Testis (tissue), 2 donors: ENCODE measurements at regions not wholly inside any gene's neighbourhood (a gene's known extent, or its start where the extent isn't known, plus 50 kb on each side); places are given as distances from the start of the nearest gene placed in this dataset.

Experiments used
- DNase-seq: peaks from one replicate; pipeline ENCODE4 v3.0.0-alpha.2; 2019
- H3K27ac ChIP-seq, 2 donors: fragments of 200-600 bp; sonication (generic); one replicate each; pipeline ENCODE4 v1.5.1; 2019
- H3K27me3 ChIP-seq: fragments of 200-600 bp; sonication (generic); one replicate; pipeline ENCODE4 v1.5.1; 2019
- H3K36me3 ChIP-seq: fragments of 200-600 bp; sonication (generic); one replicate; pipeline ENCODE4 v1.5.1; 2017; ENCODE audit warnings: low read depth; ENCODE audit errors: missing control alignments
- H3K4me1 ChIP-seq: fragments of 200-600 bp; sonication (generic); one replicate; pipeline ENCODE4 v1.5.1; 2019
- H3K4me3 ChIP-seq, 2 donors: fragments of 200-600 bp; sonication (generic); one replicate each; pipeline ENCODE4 v1.5.1; 2017 to 2019
- H3K9me3 ChIP-seq: fragments of 200-600 bp; sonication (generic); one replicate; pipeline ENCODE4 v1.5.1; 2017
- POLR2A ChIP-seq: fragments of 450-650 bp; IDR thresholded peaks from one replicate; pipeline ENCODE4 v1.6.1; 2017; ENCODE audit warnings: antibody characterized with exemption, mild to moderate bottlenecking, moderate library complexity
- WGBS, 2 donors: methylation state at CpG; one replicate each; pipeline ENCODE4 v1.1.5; 2018; 5-methylcytosine and 5-hydroxymethylcytosine counted together
- intact Hi-C: fragments of 100-400 bp; cut with DNase I; formaldehyde crosslinking; loops from one replicate; pipeline ENCODE4 v1.15.1; 2023; ENCODE audit warnings: low total_unique reads
- TF ChIP-seq, protein P1 (sequence below), 3 experiments: fragments of 450-650 bp in 2 of 3; fragments of 200-600 bp in 1 of 3; sonication (generic) in 1 of 3; IDR thresholded peaks; one replicate each; pipeline ENCODE4 v1.5.1; 2016 to 2019; ENCODE audit warnings: antibody characterized with exemption in 3 of 3, mild to moderate bottlenecking in 2 of 3, moderate library complexity in 1 of 3

DNA sequence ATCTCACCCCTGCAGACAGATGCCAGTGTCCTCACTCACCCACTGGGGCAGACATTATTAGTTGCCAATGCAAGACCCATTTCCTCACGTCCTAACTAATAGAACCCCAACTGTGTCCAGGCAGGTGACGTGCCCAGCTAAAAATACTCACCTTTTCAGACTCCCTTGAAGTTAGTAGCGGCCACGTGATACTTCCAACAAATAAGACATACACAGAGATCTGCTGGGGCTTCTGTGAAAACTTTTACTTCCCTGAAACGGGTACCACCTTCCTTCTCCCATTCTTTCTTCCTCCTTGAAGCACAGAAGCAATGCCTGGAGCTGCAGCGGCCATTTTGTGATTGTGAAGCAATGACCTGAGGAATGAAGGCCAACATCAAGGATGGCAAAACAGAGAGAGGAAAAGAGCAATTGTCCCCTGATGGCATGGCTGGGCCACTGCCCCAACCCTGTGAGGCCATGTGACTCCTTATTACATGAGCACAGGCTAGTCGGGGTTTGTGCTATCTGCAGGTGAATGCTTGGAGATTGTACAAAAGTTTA, 74.4 kb upstream of the TMPRSS2 start:
- WGBS, 2 donors, result 82 to 92% methylated on average over 7 of the region's 7 CpGs
- Histone ChIP-seq H3K36me3 (no peaks in the 10 kb centered on the region), H3K27ac (no peak overlapping the region), H3K4me1 (no peaks in the 10 kb centered on the region), H3K27me3 (no peaks in the 10 kb centered on the region), H3K9me3 (no peaks in the 10 kb centered on the region), H3K4me3 (no peak overlapping the region)
- TF ChIP-seq POLR2A, result no peak
- TF ChIP-seq, protein P1, sequence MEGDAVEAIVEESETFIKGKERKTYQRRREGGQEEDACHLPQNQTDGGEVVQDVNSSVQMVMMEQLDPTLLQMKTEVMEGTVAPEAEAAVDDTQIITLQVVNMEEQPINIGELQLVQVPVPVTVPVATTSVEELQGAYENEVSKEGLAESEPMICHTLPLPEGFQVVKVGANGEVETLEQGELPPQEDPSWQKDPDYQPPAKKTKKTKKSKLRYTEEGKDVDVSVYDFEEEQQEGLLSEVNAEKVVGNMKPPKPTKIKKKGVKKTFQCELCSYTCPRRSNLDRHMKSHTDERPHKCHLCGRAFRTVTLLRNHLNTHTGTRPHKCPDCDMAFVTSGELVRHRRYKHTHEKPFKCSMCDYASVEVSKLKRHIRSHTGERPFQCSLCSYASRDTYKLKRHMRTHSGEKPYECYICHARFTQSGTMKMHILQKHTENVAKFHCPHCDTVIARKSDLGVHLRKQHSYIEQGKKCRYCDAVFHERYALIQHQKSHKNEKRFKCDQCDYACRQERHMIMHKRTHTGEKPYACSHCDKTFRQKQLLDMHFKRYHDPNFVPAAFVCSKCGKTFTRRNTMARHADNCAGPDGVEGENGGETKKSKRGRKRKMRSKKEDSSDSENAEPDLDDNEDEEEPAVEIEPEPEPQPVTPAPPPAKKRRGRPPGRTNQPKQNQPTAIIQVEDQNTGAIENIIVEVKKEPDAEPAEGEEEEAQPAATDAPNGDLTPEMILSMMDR (IDR thresholded peaks at IDR 0.05), result no peak
- no peak for DNase-seq
- intact Hi-C loops, result no loop called here

DNA sequence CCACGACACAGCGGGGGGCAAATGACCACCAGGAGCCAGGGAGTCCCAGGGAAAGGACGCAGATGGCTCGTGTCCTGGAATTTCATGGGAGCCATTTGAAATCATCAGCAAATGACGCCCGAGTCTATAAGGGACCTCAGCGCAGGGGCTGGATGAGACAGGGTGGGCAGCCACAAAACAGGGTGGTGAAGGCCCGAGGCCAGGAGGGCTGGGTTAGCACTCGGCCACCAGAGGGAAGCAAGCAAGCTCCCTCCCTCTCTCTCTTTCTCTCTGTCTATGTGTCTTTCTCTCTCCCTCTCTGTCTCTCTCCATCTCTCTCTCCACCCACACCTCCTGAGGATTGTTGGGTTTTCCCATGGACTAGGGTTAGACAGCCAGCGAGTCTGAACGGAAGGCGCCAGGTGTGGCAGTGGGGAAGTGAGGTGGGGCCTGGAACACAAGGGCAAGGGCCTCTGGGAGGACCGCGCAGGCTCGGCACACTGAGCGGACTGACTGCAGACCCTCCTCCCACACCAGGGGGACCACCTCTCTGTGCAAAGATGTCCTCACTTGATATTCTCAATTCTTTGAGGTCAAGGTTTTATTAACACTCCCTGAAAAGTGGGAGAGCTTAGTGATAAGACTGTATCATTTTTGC, 73.8 kb upstream of the TMPRSS2 start:
- H3K4me3 ChIP-seq, result no peak overlapping the region
- 86 to 90% methylated on average over 16 of the region's 16 CpGs for WGBS, 2 donors

DNA sequence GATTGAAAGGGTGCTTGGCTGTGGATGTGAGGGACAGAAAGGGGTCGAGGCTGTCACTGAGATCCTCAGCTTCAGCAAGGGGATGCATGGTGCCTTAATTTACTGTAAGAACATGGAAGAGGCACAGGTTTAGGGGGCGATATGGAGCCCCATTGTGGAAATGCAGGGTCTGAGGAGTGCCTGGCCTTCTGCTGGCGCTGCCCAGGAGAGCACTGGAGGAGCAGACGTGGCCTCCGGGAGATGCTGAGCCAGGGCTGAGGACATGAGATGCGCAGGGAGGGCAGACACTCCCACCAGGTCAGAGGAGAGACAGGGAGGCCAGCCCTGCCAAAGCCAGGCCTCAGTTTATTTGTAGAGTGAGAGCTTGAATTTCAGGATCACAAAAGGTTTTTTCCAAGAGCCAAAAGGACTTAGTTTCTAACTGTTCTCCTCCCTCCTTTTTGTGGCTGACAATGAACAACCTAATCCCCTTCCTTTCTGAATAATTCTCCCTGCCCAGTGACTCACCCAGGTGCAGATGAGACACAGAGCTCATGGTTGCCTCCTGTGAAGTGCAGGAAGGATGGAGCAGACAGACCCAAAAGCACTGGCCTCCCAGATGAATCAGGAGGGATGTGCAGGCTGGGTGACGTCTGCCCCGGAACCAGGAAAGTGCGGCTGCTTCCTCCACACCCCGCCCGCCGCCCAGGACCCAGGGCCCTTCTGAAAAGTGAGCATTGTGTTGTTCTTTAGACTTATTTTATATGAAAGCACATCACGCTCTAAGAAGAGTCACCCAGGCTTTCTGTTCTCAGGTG, 73.0 kb upstream of the TMPRSS2 start:
- 76 to 84% methylated on average over 13 of the region's 13 CpGs for WGBS, 2 donors
- DNase-seq, result no peak
- Histone ChIP-seq H3K36me3 (no peaks in the 10 kb centered on the region), H3K9me3 (no peaks in the 10 kb centered on the region), H3K4me3 (no peak overlapping the region), H3K27ac (no peak overlapping the region), H3K27me3 (no peaks in the 10 kb centered on the region), H3K4me1 (no peaks in the 10 kb centered on the region)
- intact Hi-C loops, result no loop called here
- TF ChIP-seq POLR2A, result no peak
- TF ChIP-seq, protein P1 (IDR thresholded peaks at IDR 0.05), result no peak

More for the DNA sequence above, 73.8 kb upstream of the TMPRSS2 start:
- Histone ChIP-seq H3K9me3 (no peaks in the 10 kb centered on the region), H3K4me1 (no peaks in the 10 kb centered on the region), H3K36me3 (no peaks in the 10 kb centered on the region), H3K27me3 (no peaks in the 10 kb centered on the region), H3K27ac (no peak overlapping the region)
- intact Hi-C loops, result no loop called here
- no peak for DNase-seq
- no peak for TF ChIP-seq POLR2A
- TF ChIP-seq, protein P1 (IDR thresholded peaks at IDR 0.05), result no peak

DNA sequence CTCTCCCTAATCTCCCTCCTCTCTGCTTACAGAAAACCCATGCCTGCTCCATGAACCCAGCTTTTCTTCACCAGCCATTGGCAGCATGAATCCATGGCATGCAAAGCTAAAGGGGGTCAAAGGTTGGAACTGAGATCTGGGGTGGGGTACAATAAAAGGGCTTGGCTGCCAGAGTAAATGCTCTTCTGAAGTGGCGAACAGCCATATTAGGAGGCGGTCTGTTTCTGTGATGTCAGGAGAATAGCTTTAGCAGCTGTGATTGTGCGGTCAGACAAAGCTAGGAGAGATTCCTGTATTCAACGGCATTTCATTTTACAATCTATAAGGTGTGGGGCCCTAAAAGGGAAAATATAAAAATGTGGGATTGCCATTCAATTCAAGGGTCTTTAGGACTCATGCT, 71.7 kb upstream of the TMPRSS2 start:
- Histone ChIP-seq H3K36me3 (no peaks in the 10 kb centered on the region), H3K4me3 (no peak overlapping the region), H3K27ac (no peak overlapping the region), H3K9me3 (no peaks in the 10 kb centered on the region), H3K4me1 (no peaks in the 10 kb centered on the region), H3K27me3 (no peaks in the 10 kb centered on the region)
- intact Hi-C loops, result no loop called here
- no peak for TF ChIP-seq POLR2A
- TF ChIP-seq, protein P1 (IDR thresholded peaks at IDR 0.05), result no peak
- WGBS, 2 donors, result 80 to 81% methylated on average over 4 of the region's 4 CpGs
- DNase-seq, result no peak
